Myocyte (in vitro differentiated cells): ENCODE measurements at regions not wholly inside any gene's neighbourhood (a gene's known extent, or its start where the extent isn't known, plus 50 kb on each side); places are given as distances from the start of the nearest gene placed in this dataset.
"Not testable (repeated sequence)": the region's sequence is repeated elsewhere in the genome, so short reads cannot be mapped to it uniquely, and the experiment has no call there.

Experiments used
- DNase-seq: peaks from one replicate; pipeline ENCODE4 v3.0.0-alpha.2; 2012; ENCODE audit warnings: low read depth

GRCh38 chr18:4789506-4789905 lies 334.4 kb upstream of the DLGAP1 start:
- no peak for DNase-seq

GRCh38 chr18:4781873-4782272 lies 326.8 kb upstream of the DLGAP1 start:
- DNase-seq: no peak

GRCh38 chr18:4765401-4765800 lies 310.3 kb upstream of the DLGAP1 start:
- no peak for DNase-seq

GRCh38 chr18:4762330-4762729 lies 307.2 kb upstream of the DLGAP1 start:
- no peak for DNase-seq

- DNase-seq: no peak
Observed at GRCh38 chr18:4758980-4759379, 303.9 kb upstream of the DLGAP1 start.

GRCh38 chr18:4755848-4756247 lies 300.7 kb upstream of the DLGAP1 start:
- no peak for DNase-seq

GRCh38 chr18:4753151-4753550 lies 298.0 kb upstream of the DLGAP1 start:
- not testable (repeated sequence) for DNase-seq

- DNase-seq: no peak
Observed at GRCh38 chr18:4751523-4751922, 296.4 kb upstream of the DLGAP1 start.

GRCh38 chr18:4750393-4751346 lies 295.6 kb upstream of the DLGAP1 start:
- DNase-seq: no peak

GRCh38 chr18:4748975-4749374 lies 293.9 kb upstream of the DLGAP1 start:
- no peak for DNase-seq

- DNase-seq: no peak
Observed at GRCh38 chr18:4734903-4735302, 279.8 kb upstream of the DLGAP1 start.

GRCh38 chr18:4734021-4734420 lies 278.9 kb upstream of the DLGAP1 start:
- DNase-seq: no peak

GRCh38 chr18:4721545-4721944 lies 266.4 kb upstream of the DLGAP1 start:
- DNase-seq: no peak

GRCh38 chr18:4720518-4720917 lies 265.4 kb upstream of the DLGAP1 start:
- DNase-seq: no peak

- no peak for DNase-seq
Observed at GRCh38 chr18:4705894-4706293, 250.8 kb upstream of the DLGAP1 start.

- no peak for DNase-seq
Observed at GRCh38 chr18:4704781-4705180, 249.7 kb upstream of the DLGAP1 start.

GRCh38 chr18:4691836-4692235 lies 236.7 kb upstream of the DLGAP1 start:
- no peak for DNase-seq

GRCh38 chr18:4678685-4679084 lies 223.6 kb upstream of the DLGAP1 start:
- DNase-seq: not testable (repeated sequence)

GRCh38 chr18:4677006-4677405 lies 221.9 kb upstream of the DLGAP1 start:
- DNase-seq: no peak

GRCh38 chr18:4672162-4672561 lies 217.1 kb upstream of the DLGAP1 start:
- no peak for DNase-seq

- DNase-seq: no peak
Observed at GRCh38 chr18:4658804-4659203, 203.7 kb upstream of the DLGAP1 start.

- no peak for DNase-seq
Observed at GRCh38 chr18:4653418-4653817, 198.3 kb upstream of the DLGAP1 start.

GRCh38 chr18:4641771-4642368 lies 186.8 kb upstream of the DLGAP1 start:
- no peak for DNase-seq
